Cardiac fibroblast (primary cell): ENCODE measurements at regions not wholly inside any gene's neighbourhood (a gene's known extent, or its start where the extent isn't known, plus 50 kb on each side); places are given as distances from the start of the nearest gene placed in this dataset.

Experiments used
- DNase-seq, 2 donors: peaks; one replicate each; pipeline versions ENCODE4 v3.0.0 to v3.0.0-alpha.2; 2010; ENCODE audit warnings: low read depth in 2 of 2
- H3K4me3 ChIP-seq, 2 donors: replicated peaks in 1 of 2; 1 replicate in 1 of 2; 2 replicates in 1 of 2; pipeline ENCODE4 v1.5.1; 2011; ENCODE audit warnings: low read depth in 2 of 2, low read length in 2 of 2, mild to moderate bottlenecking in 2 of 2, moderate library complexity in 1 of 2
- TF ChIP-seq, protein P1 (sequence below): IDR thresholded peaks from one replicate; pipeline ENCODE4 v1.5.1; 2011; ENCODE audit warnings: low read depth, mild to moderate bottlenecking, low read length, inconsistent platforms

- no peak overlapping the region for H3K4me3 ChIP-seq
- TF ChIP-seq, protein P1, sequence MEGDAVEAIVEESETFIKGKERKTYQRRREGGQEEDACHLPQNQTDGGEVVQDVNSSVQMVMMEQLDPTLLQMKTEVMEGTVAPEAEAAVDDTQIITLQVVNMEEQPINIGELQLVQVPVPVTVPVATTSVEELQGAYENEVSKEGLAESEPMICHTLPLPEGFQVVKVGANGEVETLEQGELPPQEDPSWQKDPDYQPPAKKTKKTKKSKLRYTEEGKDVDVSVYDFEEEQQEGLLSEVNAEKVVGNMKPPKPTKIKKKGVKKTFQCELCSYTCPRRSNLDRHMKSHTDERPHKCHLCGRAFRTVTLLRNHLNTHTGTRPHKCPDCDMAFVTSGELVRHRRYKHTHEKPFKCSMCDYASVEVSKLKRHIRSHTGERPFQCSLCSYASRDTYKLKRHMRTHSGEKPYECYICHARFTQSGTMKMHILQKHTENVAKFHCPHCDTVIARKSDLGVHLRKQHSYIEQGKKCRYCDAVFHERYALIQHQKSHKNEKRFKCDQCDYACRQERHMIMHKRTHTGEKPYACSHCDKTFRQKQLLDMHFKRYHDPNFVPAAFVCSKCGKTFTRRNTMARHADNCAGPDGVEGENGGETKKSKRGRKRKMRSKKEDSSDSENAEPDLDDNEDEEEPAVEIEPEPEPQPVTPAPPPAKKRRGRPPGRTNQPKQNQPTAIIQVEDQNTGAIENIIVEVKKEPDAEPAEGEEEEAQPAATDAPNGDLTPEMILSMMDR: no peak
- peak in 1 of 2 donors; percentile 8 for DNase-seq
These were observed 228.8 kb downstream of the EPM2A start for GRCh38 chr6:145506565-145506964.

- no peak for DNase-seq
- H3K4me3 ChIP-seq: no peak overlapping the region
- TF ChIP-seq, protein P1: no peak
These were observed 228.1 kb downstream of the EPM2A start for GRCh38 chr6:145507239-145507638.

GRCh38 chr6:145508107-145508506, 227.2 kb downstream of the EPM2A start:
- peak in 1 of 2 donors; percentile 2 for DNase-seq
- TF ChIP-seq, protein P1: no peak
- H3K4me3 ChIP-seq: no peak overlapping the region

DNA sequence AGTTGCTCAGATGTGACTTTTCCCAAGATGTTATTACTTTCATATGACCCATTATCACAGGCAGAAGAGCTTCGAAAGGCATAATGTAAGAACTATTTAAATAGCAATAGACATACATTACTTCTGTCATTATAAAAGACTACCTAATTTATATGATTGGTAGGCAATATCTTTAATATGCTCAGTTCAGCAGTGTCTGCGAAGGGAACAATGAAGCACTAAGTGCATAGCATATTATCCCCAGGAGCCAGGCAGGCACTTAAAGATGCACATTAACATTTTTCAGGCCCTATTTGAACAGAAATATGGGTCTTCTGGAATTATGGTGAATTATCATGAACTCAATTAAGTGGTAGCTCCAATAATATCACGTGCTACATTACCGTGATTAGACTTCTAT, 217.8 kb downstream of the EPM2A start:
- no peak for DNase-seq
- TF ChIP-seq, protein P1: no peak
- H3K4me3 ChIP-seq: no peak overlapping the region

DNA sequence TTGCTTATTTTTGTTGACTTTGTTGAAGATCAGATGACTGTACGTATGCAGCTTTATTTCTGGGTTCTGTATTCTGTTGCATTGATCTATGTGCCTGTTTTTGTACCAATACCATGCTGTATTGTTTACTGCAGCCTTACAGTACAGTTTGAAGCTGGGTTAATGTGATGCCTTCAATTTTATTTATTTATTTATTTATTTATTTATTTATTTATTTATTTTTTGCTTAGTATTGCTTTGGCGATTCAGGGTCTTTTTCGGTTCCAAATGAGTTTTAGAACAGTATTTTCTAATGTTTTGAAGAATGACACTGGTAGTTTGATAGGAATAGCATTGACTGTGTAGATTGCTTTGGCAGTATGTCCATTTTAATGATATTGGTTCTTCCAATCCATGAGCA, 210.3 kb downstream of the EPM2A start:
- DNase-seq: no peak
- H3K4me3 ChIP-seq: no peak overlapping the region
- TF ChIP-seq, protein P1: no peak

- TF ChIP-seq, protein P1: no peak
- H3K4me3 ChIP-seq: no peak overlapping the region
These were observed 205.7 kb downstream of the EPM2A start for GRCh38 chr6:145529582-145529981.

DNA sequence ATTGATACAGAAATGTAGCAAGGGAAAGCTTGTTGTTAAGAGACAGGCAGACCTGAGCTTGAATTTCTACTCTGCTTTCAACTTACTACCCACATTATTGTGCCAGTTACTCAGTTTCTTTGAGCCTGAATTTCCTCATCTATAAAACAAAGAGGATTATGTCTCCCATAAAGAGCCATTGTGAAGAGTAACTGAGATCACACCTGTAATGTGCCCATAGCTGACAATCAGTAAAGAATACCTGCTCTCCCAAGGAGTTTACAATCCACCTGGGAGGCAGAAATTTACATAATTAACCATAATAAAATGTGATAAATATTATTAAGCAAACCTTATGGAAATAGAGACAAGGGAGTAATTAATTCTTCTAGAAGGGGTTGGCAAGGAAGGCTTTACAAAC, 204.9 kb downstream of the EPM2A start:
- no peak for DNase-seq
- TF ChIP-seq, protein P1: no peak
- no peak overlapping the region for H3K4me3 ChIP-seq

More at GRCh38 chr6:145529582-145529981, 205.7 kb downstream of the EPM2A start:
- DNase-seq: no peak
